IPS-18a (cell line): ENCODE measurements at regions not wholly inside any gene's neighbourhood (a gene's known extent, or its start where the extent isn't known, plus 50 kb on each side); places are given as distances from the start of the nearest gene placed in this dataset.

ENCODE experiments used
- H3K27ac ChIP-seq: one replicate; pipeline ENCODE4 v1.5.1; 2013; ENCODE audit warnings: low read length
- H3K27me3 ChIP-seq: one replicate; pipeline ENCODE4 v1.6.1; 2013; ENCODE audit warnings: mild to moderate bottlenecking, low read length; ENCODE audit not compliant: control insufficient read depth, insufficient read depth
- H3K36me3 ChIP-seq: one replicate; pipeline ENCODE4 v1.6.1; 2013; ENCODE audit warnings: low read depth, low read length; ENCODE audit not compliant: control insufficient read depth
- H3K4me1 ChIP-seq: one replicate; pipeline ENCODE4 v1.6.1; 2013; ENCODE audit warnings: low read depth, low read length; ENCODE audit not compliant: control insufficient read depth
- H3K4me3 ChIP-seq: one replicate; pipeline ENCODE4 v1.5.1; 2013; ENCODE audit warnings: low read length
- H3K9ac ChIP-seq: one replicate; pipeline ENCODE4 v1.6.1; 2013; ENCODE audit warnings: mild to moderate bottlenecking, low read length, moderate library complexity
- H3K9me3 ChIP-seq: one replicate; pipeline ENCODE4 v1.6.1; 2013; ENCODE audit warnings: low read depth, low read length; ENCODE audit not compliant: control insufficient read depth

- no peak overlapping the region for H3K9ac ChIP-seq
- H3K27me3 ChIP-seq, result no peaks in the 10 kb centered on the region
- no peak overlapping the region for H3K27ac ChIP-seq
- H3K36me3 ChIP-seq, result no peaks in the 10 kb centered on the region
- H3K4me1 ChIP-seq, result peaks cover 18% of the 10 kb centered on the region
- peak overlapping the region; percentile 25 for H3K4me3 ChIP-seq
- peaks cover 3% of the 10 kb centered on the region for H3K9me3 ChIP-seq
Measured at GRCh38 chr18:61606759-61607158, 273.5 kb downstream of the CDH20 start.

GRCh38 chr18:61606068-61606660 lies 272.9 kb downstream of the CDH20 start:
- H3K27ac ChIP-seq, result no peak overlapping the region
- H3K27me3 ChIP-seq, result no peaks in the 10 kb centered on the region
- H3K9ac ChIP-seq, result peak overlapping the region; percentile 14
- H3K4me3 ChIP-seq, result peak overlapping the region; percentile 25
- H3K9me3 ChIP-seq, result peaks cover 3% of the 10 kb centered on the region
- no peaks in the 10 kb centered on the region for H3K36me3 ChIP-seq
- peaks cover 18% of the 10 kb centered on the region for H3K4me1 ChIP-seq

GRCh38 chr18:61605376-61606067 lies 272.3 kb downstream of the CDH20 start:
- Histone ChIP-seq H3K4me1 (peaks cover 18% of the 10 kb centered on the region), H3K9me3 (peaks cover 3% of the 10 kb centered on the region), H3K27ac (no peak overlapping the region), H3K4me3 (peak overlapping the region; percentile 25), H3K36me3 (no peaks in the 10 kb centered on the region), H3K27me3 (no peaks in the 10 kb centered on the region), H3K9ac (no peak overlapping the region)
